Right cardiac atrium (tissue), 5 donors: ENCODE measurements at regions not wholly inside any gene's neighbourhood (a gene's known extent, or its start where the extent isn't known, plus 50 kb on each side); places are given as distances from the start of the nearest gene placed in this dataset.
A peak's percentile ranks its signal among the peaks of the same experiment; 100 is the strongest.

Experiments used
- ATAC-seq, 2 donors: fragments of 200-7000 bp; cut with Tn5 transposase; one replicate each; pipeline versions ENCODE4 v1.8.0 to v1.9.1; 2020; ENCODE audit warnings: moderate library complexity in 2 of 2, mild to moderate bottlenecking in 1 of 2
- DNase-seq, 3 donors: peaks; one replicate each; pipeline ENCODE4 v3.0.0-alpha.2; 2020
- H3K27ac ChIP-seq: one replicate; pipeline ENCODE4 v1.5.1; 2013; ENCODE audit warnings: mild to moderate bottlenecking, low read length, control low read depth, moderate library complexity
- H3K27me3 ChIP-seq: one replicate; pipeline ENCODE4 v1.6.1; 2013; ENCODE audit not compliant: control insufficient read depth, insufficient read depth
- H3K4me1 ChIP-seq: one replicate; pipeline ENCODE4 v1.6.1; 2013; ENCODE audit warnings: low read length; ENCODE audit not compliant: control insufficient read depth, insufficient read depth
- H3K4me3 ChIP-seq: one replicate; pipeline ENCODE4 v1.5.1; 2013; ENCODE audit warnings: low read length, control low read depth
- H3K9me3 ChIP-seq: one replicate; pipeline ENCODE4 v1.6.1; 2013; ENCODE audit warnings: low read length; ENCODE audit not compliant: control insufficient read depth
- WGBS: extraction: QIAGEN DNeasy Blood & Tissue Kit; methylation state at CpG from one replicate; pipeline ENCODE4 v1.1.7; 2013; 5-methylcytosine and 5-hydroxymethylcytosine counted together
- intact Hi-C, 4 donors: fragments of 100-400 bp; cut with DNase I; formaldehyde crosslinking; loops; one replicate each; pipeline versions ENCODE4 v1.11.0 to v1.14.0; 2022 to 2023
- donor health status: healthy with polysubstance abuse.
- donor health status: DM: no; HTN: yes; CAD: no.
- donor health status: DM: no; HTN: no; CAD: no.
- donor health status: DM: no; HTN: yes; CAD: no; lungs with severe emphysema.
- donor health status: DM: yes; HTN: yes; CAD: no.

DNA sequence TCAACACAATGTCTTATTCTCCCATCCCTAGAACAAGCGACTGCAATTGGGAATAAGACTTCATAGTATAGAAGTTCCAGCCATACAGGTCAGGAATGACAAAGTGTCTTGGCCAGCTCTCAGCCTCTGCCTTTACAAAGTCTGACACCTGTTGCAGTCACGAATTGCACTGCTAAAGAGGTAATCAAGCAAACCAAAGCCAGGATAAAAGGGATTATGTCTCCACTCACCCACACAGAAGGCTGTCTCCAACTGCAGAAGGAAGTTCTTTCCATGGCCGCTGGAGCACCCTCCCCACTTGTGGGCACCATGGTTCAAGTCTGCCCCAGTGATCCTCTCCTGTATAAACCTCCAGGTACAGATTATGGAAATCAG lies 114.8 kb upstream of the PKDCC start:
- no peak overlapping the region for H3K4me3 ChIP-seq
- intact Hi-C loops: loop anchor here in 3 of 4 donors (10.0 kb wide), 3 partner anchors 58 to 122 kb away; partner anchors contain the start of gene PKDCC (in 1 of the 3)
- peaks cover 15% of the 10 kb centered on the region for H3K4me1 ChIP-seq
- WGBS: 56% methylated on average over 3 of the region's 3 CpGs
- peak overlapping the region; percentile 76 for H3K27ac ChIP-seq
- DNase-seq: no peak
- H3K9me3 ChIP-seq: no peaks in the 10 kb centered on the region
- no peaks in the 10 kb centered on the region for H3K27me3 ChIP-seq
- no peak for ATAC-seq

DNA sequence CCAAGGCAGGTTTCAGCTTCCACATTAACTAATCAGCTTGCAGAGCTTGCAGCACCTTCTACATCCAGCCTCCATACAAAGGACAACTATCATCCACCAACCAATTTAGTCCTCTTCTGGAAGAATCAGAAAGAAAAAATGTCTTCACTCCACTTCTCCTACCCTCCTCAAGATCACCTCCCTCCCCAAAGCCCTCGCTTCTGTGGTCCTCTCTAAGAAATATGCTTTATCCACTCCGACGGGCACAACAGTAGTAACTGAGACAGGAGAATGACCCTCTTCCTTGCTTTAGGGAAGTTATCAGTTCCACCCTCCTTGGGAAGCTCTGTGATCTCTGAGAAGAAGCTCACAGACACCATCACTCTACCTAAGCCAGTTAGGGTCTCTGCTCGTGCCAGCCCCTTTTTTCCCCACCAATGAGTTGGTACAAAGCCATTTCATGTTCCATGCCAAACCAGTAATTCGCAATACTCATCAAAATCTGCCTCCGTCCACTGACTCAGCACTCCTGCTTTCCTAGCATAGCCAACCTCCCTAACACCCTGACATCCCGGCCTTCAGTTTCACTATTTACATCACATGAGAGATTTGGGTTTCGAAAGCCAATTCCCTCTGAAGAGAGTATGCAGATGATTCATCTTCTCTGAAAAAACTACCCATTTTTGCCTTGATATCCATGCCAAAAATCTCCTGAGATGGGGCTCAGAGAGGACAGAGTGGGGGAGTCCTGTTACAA lies 114.1 kb upstream of the PKDCC start:
- WGBS: 54% methylated on average over 8 of the region's 8 CpGs
- H3K4me1 ChIP-seq: peaks cover 18% of the 10 kb centered on the region
- DNase-seq: no peak

GRCh38 chr2:41934329-41934958 lies 113.4 kb upstream of the PKDCC start:
- peak; percentile 59 to 78 for ATAC-seq
- intact Hi-C loops: loop anchor here in 3 of 4 donors (10.0 kb wide), 3 partner anchors 60 to 120 kb away; partner anchors contain the start of gene PKDCC (in 1 of the 3)
- H3K9me3 ChIP-seq: no peaks in the 10 kb centered on the region
- H3K27ac ChIP-seq: peak overlapping the region; percentile 93
- WGBS: 33% methylated on average over 10 of the region's 10 CpGs
- H3K4me3 ChIP-seq: no peak overlapping the region
- peak; percentile 84 to 91 (median 88) for DNase-seq
- no peaks in the 10 kb centered on the region for H3K27me3 ChIP-seq
- peaks cover 18% of the 10 kb centered on the region for H3K4me1 ChIP-seq

More for the DNA sequence above, 114.1 kb upstream of the PKDCC start:
- no peaks in the 10 kb centered on the region for H3K27me3 ChIP-seq
- peak overlapping the region; percentile 93 for H3K27ac ChIP-seq
- no peaks in the 10 kb centered on the region for H3K9me3 ChIP-seq
- intact Hi-C loops: loop anchor here in 3 of 4 donors (10.0 kb wide), 3 partner anchors 59 to 121 kb away; partner anchors contain the start of gene PKDCC (in 1 of the 3)
- H3K4me3 ChIP-seq: no peak overlapping the region
- ATAC-seq: peak; percentile 42 to 45

- no peak for DNase-seq
- Histone ChIP-seq H3K27me3 (no peaks in the 10 kb centered on the region), H3K4me1 (peaks cover 18% of the 10 kb centered on the region), H3K9me3 (no peaks in the 10 kb centered on the region), H3K27ac (peak overlapping the region; percentile 93), H3K4me3 (no peak overlapping the region)
- WGBS: 74% methylated on average over 2 of the region's 2 CpGs
- intact Hi-C loops: loop anchor here in 3 of 4 donors (10.0 kb wide), 3 partner anchors 60 to 120 kb away; partner anchors contain the start of gene PKDCC (in 1 of the 3)
- no peak for ATAC-seq
Measured at GRCh38 chr2:41935002-41935401, 112.8 kb upstream of the PKDCC start.

GRCh38 chr2:41935825-41936224 lies 112.0 kb upstream of the PKDCC start:
- WGBS: 37% methylated on average over 2 of the region's 2 CpGs
- peak overlapping the region; percentile 26 for H3K27ac ChIP-seq
- peaks cover 18% of the 10 kb centered on the region for H3K4me1 ChIP-seq
- DNase-seq: no peak
- H3K27me3 ChIP-seq: no peaks in the 10 kb centered on the region
- no peak overlapping the region for H3K4me3 ChIP-seq
- no peaks in the 10 kb centered on the region for H3K9me3 ChIP-seq
- intact Hi-C loops: loop anchor here in 3 of 4 donors (10.0 kb wide), 3 partner anchors 61 to 119 kb away; partner anchors contain the start of gene PKDCC (in 1 of the 3)
- ATAC-seq: no peak

DNA sequence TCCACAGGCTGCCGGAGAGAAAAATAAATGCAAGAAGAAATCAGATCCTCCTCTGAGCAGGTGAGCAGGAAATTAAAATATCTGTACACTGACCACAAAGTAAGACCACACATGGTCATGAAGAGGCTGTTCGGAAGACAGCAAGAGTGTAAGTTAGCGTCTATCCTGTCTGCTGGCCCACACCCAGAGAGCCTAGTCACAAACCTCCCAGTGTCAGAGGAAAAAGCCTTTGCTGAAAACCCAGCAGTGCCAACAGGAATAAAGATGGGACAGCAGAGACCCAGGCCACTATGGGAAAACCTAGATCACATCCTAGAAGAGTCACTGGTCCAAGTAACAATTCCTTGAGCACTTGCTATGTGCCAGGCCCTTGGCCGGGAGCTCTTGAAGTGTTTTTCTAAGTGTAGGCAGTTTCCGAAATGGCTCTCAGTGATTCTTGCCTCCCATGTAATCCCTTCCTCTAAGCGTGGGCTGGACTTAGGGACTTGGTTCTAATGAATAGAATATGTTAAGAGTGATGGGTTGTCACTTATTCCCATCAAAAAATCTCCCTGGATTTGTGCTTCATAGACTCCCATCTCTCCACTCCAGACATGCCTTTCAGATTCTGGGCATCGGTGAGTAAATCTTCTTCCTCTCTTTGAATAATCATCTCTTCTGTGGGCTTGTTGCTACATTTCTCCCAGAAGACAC lies 110.9 kb upstream of the PKDCC start:
- no peak for ATAC-seq
- intact Hi-C loops: loop anchor here in 3 of 4 donors (10.0 kb wide), 3 partner anchors 62 to 118 kb away; partner anchors contain the start of gene PKDCC (in 1 of the 3)
- Histone ChIP-seq H3K9me3 (no peaks in the 10 kb centered on the region), H3K27ac (peak overlapping the region; percentile 43), H3K4me3 (no peak overlapping the region), H3K27me3 (no peaks in the 10 kb centered on the region), H3K4me1 (peaks cover 15% of the 10 kb centered on the region)
- WGBS: 72% methylated on average over 7 of the region's 7 CpGs
- peak in 1 of 3 donors; percentile 77 for DNase-seq

DNA sequence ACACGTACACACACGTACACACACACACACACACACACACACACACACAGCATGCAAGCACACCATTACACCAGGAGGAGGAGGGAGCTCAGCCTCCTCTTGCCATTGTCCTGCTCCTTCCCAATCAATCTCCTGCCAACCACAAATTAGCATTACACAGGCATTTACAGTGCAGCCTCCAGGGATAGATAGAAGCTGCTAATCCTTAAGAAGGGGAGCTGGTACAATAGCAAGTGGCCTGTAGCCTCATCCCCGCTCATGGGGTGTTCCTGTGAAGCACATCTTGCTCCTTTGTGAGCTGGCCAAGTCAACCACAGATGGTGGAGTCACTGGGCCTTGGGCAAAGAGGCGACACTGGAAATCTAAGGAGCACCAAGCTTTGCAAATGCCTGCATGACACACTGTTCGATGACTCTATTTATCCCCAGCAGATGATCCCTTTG lies 110.3 kb upstream of the PKDCC start:
- Histone ChIP-seq H3K27ac (peak overlapping the region; percentile 32), H3K27me3 (no peaks in the 10 kb centered on the region), H3K4me1 (peaks cover 17% of the 10 kb centered on the region), H3K9me3 (no peaks in the 10 kb centered on the region), H3K4me3 (no peak overlapping the region)
- WGBS: 67% methylated on average over 5 of the region's 5 CpGs
- DNase-seq (no peak), ATAC-seq (no peak)
- intact Hi-C loops: loop anchor here in 3 of 4 donors (10.0 kb wide), 3 partner anchors 63 to 117 kb away; partner anchors contain the start of gene PKDCC (in 1 of the 3)

DNA sequence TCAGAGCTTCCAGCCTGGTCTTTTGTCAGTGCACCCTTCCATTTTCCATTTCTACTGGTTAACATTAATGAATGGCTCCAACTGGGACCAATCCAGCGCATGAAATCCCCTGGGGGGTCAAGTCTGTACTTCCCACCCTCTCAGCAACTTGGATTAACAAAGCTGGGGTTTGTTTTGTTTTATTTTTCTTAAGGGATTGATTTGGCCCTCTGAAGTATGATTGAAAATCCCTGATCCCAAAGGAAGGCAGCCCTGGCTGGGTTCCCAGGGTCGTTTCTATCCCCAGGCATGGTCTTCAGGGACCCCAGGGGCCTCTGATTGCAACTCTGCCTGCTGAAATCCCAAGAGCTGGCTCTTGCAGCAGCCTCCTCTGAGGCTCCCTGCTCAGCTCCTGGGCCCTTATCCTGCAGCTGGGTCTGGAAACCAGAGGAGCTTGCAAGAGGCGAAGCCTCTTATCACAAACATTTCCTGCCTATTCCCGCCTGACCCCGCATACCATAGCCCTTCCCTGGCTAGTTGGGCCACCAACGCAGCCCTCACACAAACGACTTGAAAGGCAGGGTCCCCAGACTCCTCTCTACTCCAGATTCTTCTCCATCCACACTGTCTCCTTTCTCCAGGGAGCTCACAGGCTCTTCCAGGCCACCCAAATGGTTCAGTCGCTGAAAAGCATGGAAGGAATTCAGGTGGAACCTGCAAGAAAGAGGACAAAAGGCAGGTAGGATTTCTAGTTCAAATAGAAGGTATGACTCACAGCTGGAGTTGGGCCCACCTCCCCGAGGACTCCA lies 109.7 kb upstream of the PKDCC start:
- WGBS: 30% methylated on average over 9 of the region's 9 CpGs
- no peaks in the 10 kb centered on the region for H3K27me3 ChIP-seq
- ATAC-seq (peak; percentile 10 to 22), DNase-seq (peak; percentile 56 to 90 (median 80))
- H3K4me1 ChIP-seq: peaks cover 15% of the 10 kb centered on the region
- H3K4me3 ChIP-seq: no peak overlapping the region
- peak overlapping the region; percentile 32 for H3K27ac ChIP-seq
- intact Hi-C loops: loop anchor here in 3 of 4 donors (10.0 kb wide), 3 partner anchors 63 to 117 kb away; partner anchors contain the start of gene PKDCC (in 1 of the 3)
- no peaks in the 10 kb centered on the region for H3K9me3 ChIP-seq

- no peak overlapping the region for H3K4me3 ChIP-seq
- H3K9me3 ChIP-seq: no peaks in the 10 kb centered on the region
- intact Hi-C loops: loop anchor here in 1 of 4 donors (10.0 kb wide), 1 partner anchor 115 kb away; no protein-coding TSS in a partner anchor
- ATAC-seq (no peak), DNase-seq (no peak)
- peaks cover 9% of the 10 kb centered on the region for H3K4me1 ChIP-seq
- H3K27me3 ChIP-seq: no peaks in the 10 kb centered on the region
- WGBS: 43% methylated on average over 8 of the region's 8 CpGs
- peak overlapping the region; percentile 76 for H3K27ac ChIP-seq
Measured at GRCh38 chr2:41940060-41940744, 107.6 kb upstream of the PKDCC start.
